NB4 (cell line): ENCODE measurements at regions not wholly inside any gene's neighbourhood (a gene's known extent, or its start where the extent isn't known, plus 50 kb on each side); places are given as distances from the start of the nearest gene placed in this dataset.

Experiments
- DNase-seq: peaks from one replicate; pipeline ENCODE4 v3.0.0; 2010; ENCODE audit warnings: low read depth
- H3K4me3 ChIP-seq: one replicate; pipeline ENCODE4 v1.5.1; 2011; ENCODE audit warnings: mild to moderate bottlenecking, low read depth, low read length, moderate library complexity
- CTCF ChIP-seq: IDR thresholded peaks from one replicate; pipeline ENCODE4 v1.5.1; 2012; ENCODE audit warnings: low read depth, low read length
- MAX ChIP-seq: IDR thresholded peaks from 2 replicates; pipeline ENCODE4 v1.6.1; 2011; ENCODE audit warnings: low read depth, low read length
- MYC ChIP-seq: IDR thresholded peaks from 2 replicates; pipeline ENCODE4 v1.6.1; 2011; ENCODE audit warnings: low read depth, low read length
- POLR2A ChIP-seq: IDR thresholded peaks from 2 replicates; pipeline ENCODE4 v1.6.1; 2011; ENCODE audit warnings: mild to moderate bottlenecking; ENCODE audit not compliant: insufficient read length; ENCODE audit errors: extremely low read depth

DNA sequence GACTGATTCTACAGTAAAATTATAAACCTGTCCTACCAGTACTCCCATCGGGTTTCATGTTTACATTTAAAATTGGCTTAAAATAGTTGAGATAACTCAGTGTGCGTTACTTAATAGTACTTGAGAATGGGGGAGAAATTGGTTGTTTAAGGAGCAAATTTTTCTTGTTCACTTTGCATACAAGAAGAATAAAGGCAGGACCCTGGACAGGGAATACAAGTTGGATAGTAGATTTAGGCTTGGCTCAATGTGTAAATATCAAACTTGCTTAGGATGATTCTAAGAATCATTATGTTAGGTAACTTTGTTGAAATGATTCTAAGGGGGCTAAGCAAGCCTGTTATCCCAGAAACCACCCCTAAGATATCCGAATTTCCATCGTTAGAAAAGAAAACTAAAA lies 448.4 kb upstream of the TLE4 start:
- H3K4me3 ChIP-seq, result no peak overlapping the region

GRCh38 chr9:79127661-79128060 lies 444.1 kb upstream of the TLE4 start:
- DNase-seq, result no peak
- no peak overlapping the region for H3K4me3 ChIP-seq
- TF ChIP-seq MAX, result no peak
- TF ChIP-seq CTCF, result no peak
- TF ChIP-seq POLR2A, result no peak
- TF ChIP-seq MYC, result no peak

More for the DNA sequence above, 448.4 kb upstream of the TLE4 start:
- DNase-seq, result no peak
- TF ChIP-seq MYC (no peak), POLR2A (no peak), MAX (no peak), CTCF (no peak)

DNA sequence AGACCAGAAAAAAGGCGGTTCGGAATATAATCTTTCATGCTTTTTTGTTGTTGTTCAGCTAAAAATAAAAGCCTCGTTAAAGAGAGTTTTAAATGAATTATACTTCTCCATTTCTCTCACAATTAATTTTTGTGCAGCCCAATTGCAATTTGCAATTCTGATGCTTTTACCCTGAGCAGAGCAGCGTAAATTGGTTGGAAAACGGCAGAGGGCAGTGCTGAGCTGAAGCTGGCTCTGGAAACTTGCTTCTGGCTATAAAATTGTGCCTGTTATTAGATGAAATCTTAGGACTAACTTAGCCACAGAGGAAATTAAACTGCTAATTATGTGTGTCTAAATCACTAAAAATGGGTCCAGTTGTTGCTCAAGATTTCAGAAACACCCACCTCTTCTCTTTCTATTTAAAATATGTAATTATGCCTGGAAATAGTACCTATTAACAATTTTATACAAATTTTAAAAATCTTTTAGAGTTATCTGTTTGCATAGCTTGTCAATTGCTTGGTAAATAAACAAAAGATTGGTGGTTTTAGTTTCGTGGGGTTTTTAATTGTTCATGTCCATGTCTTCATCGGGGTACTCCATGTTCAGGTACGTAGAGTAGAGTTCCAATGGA lies 441.8 kb upstream of the TLE4 start:
- H3K4me3 ChIP-seq, result no peak overlapping the region
- DNase-seq, result peak; percentile 42
- TF ChIP-seq POLR2A (no peak), CTCF (peak; percentile 65)

GRCh38 chr9:79131246-79131774 lies 440.5 kb upstream of the TLE4 start:
- DNase-seq, result no peak
- H3K4me3 ChIP-seq, result no peak overlapping the region
- TF ChIP-seq MAX, result no peak
- no peak for TF ChIP-seq MYC
- TF ChIP-seq CTCF, result no peak

GRCh38 chr9:79131824-79132377 lies 439.9 kb upstream of the TLE4 start:
- no peak overlapping the region for H3K4me3 ChIP-seq
- DNase-seq, result no peak
- TF ChIP-seq CTCF (no peak), POLR2A (no peak), MYC (no peak), MAX (no peak)

DNA sequence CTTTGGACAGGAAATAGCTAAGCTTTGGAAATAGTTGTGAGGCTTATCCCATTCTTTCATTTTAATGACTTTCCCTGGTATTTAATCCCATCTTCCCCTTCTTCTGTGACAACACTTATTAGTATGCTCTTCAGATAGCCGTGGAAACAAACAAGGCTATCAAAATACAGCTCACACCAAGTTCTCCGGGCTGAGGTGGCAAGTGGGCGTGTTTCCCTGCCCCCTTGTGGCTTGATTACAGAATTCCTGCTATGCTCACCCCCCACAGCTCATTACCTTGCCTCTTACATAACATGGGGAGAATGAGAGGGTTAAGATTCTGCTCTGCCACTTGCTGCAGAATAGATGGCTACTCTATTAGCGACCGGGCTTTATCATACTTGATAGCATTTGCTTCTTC lies 437.1 kb upstream of the TLE4 start:
- DNase-seq, result peak; percentile 22
- H3K4me3 ChIP-seq, result no peak overlapping the region
- TF ChIP-seq MYC (no peak), MAX (no peak), POLR2A (no peak), CTCF (peak; percentile 11)
